ENCODE measurements at regions not wholly inside any gene's neighbourhood (a gene's known extent, or its start where the extent isn't known, plus 50 kb on each side); places are given as distances from the start of the nearest gene placed in this dataset.
"Not testable (repeated sequence)": the region's sequence is repeated elsewhere in the genome, so short reads cannot be mapped to it uniquely, and the experiment has no call there.

DNA sequence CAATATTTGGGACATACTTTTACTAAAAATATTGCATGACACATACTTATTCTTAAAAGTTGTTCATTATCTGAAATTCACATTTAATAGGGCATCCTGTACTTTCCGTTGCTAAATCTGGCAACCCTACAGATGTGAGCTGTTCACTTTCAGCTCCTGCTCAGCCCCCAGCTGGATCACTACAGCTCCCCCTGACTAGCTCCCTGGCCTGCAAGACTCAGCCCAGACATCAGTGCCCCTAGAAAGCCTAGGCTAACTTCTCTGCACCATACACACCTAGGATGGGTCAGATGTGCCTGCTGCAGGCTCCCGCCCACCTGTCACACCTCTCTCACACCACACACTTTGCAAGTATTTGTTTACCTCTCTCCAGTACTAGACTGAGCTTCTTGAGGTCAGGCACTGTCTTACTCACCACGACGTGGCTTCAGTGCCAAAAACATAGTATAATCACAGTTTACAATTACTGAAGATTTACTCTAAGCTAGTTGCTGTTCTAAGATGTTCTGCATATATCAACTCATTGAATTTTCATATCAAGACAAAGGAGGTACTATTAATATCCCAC lies 55.9 kb upstream of the WIPF3 start:
- not testable (repeated sequence) for TF ChIP-seq POLR2AphosphoS5, SPI1, POLR2A, TAF1 (IDR thresholded peaks at IDR 0.05; ENCODE audit: low read depth, low read length)
